ENCODE measurements at regions not wholly inside any gene's neighbourhood (a gene's known extent, or its start where the extent isn't known, plus 50 kb on each side); places are given as distances from the start of the nearest gene placed in this dataset.
"Not testable (repeated sequence)": the region's sequence is repeated elsewhere in the genome, so short reads cannot be mapped to it uniquely, and the experiment has no call there.

GRCh38 chr22:16463472-16463871 lies 129.1 kb downstream of the CCT8L2 start:
- not testable (repeated sequence) for H3K9me3 ChIP-seq (ENCODE audit: insufficient read depth, low read depth, low read length); H3K4me2 ChIP-seq (ENCODE audit: low read depth, low read length, poor library complexity, severe bottlenecking); H3K4me1 ChIP-seq (ENCODE audit: insufficient read depth, low read length, poor library complexity, severe bottlenecking); H3K79me2 ChIP-seq (ENCODE audit: insufficient read depth, low read length); H3K9ac ChIP-seq (ENCODE audit: low read depth, low read length, poor library complexity, severe bottlenecking); H3K9me2 ChIP-seq (replicated peaks; ENCODE audit: low read depth, low read length); H4K20me1 ChIP-seq (ENCODE audit: insufficient read depth, low read length, poor library complexity, severe bottlenecking); H3F3A ChIP-seq (ENCODE audit: low read depth); H2AFZ ChIP-seq (ENCODE audit: low read length); H3K27me3 ChIP-seq (ENCODE audit: insufficient read depth, low read length, poor library complexity, severe bottlenecking); H3K4me3 ChIP-seq (ENCODE audit: low read length, poor library complexity, severe bottlenecking); H3K36me3 ChIP-seq (ENCODE audit: insufficient read depth, low read length)

DNA sequence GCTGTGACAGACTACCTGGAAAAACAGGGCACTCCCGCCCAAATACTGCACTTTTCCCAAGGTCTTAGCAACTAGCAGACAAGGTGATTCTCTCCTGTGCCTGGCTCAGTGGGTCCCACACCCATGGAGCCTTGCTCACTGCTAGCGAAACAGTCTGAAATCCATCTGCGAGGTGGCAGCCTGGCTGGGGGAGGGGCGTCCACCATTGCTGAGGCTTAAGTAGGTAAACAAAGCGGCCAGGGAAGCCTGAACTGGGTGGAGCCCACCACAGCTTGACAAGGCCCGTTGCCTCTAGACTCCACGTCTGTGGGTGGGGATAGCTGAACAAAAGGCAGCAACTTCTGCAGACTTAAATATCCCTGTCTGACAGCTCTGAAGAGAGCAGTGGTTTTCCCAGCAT lies 145.2 kb downstream of the CCT8L2 start:
- not testable (repeated sequence) for H3K4me3 ChIP-seq (ENCODE audit: low read length, poor library complexity, severe bottlenecking); H3K9me3 ChIP-seq (ENCODE audit: insufficient read depth, low read depth, low read length); H2AFZ ChIP-seq (ENCODE audit: low read length); H3K9ac ChIP-seq (ENCODE audit: low read depth, low read length, poor library complexity, severe bottlenecking); H3K79me2 ChIP-seq (ENCODE audit: insufficient read depth, low read length); H3K4me2 ChIP-seq (ENCODE audit: low read depth, low read length, poor library complexity, severe bottlenecking); H3K27me3 ChIP-seq (ENCODE audit: insufficient read depth, low read length, poor library complexity, severe bottlenecking); H3K4me1 ChIP-seq (ENCODE audit: insufficient read depth, low read length, poor library complexity, severe bottlenecking); H3K9me2 ChIP-seq (replicated peaks; ENCODE audit: low read depth, low read length); H4K20me1 ChIP-seq (ENCODE audit: insufficient read depth, low read length, poor library complexity, severe bottlenecking); H3K36me3 ChIP-seq (ENCODE audit: insufficient read depth, low read length); H3F3A ChIP-seq (ENCODE audit: low read depth)

GRCh38 chr22:16446755-16447440 lies 145.7 kb downstream of the CCT8L2 start:
- not testable (repeated sequence) for H3K4me3 ChIP-seq (ENCODE audit: low read length, poor library complexity, severe bottlenecking)

GRCh38 chr22:16441014-16441413 lies 151.6 kb downstream of the CCT8L2 start:
- H3K27me3 ChIP-seq (ENCODE audit: insufficient read depth, low read length, poor library complexity, severe bottlenecking); H3F3A ChIP-seq (ENCODE audit: low read depth); H4K20me1 ChIP-seq (ENCODE audit: insufficient read depth, low read length, poor library complexity, severe bottlenecking); H3K9ac ChIP-seq (ENCODE audit: low read depth, low read length, poor library complexity, severe bottlenecking); H3K4me2 ChIP-seq (ENCODE audit: low read depth, low read length, poor library complexity, severe bottlenecking); H2AFZ ChIP-seq (ENCODE audit: low read length); H3K4me1 ChIP-seq (ENCODE audit: insufficient read depth, low read length, poor library complexity, severe bottlenecking); H3K9me2 ChIP-seq (replicated peaks; ENCODE audit: low read depth, low read length); H3K4me3 ChIP-seq (ENCODE audit: low read length, poor library complexity, severe bottlenecking); H3K9me3 ChIP-seq (ENCODE audit: insufficient read depth, low read depth, low read length); H3K79me2 ChIP-seq (ENCODE audit: insufficient read depth, low read length); H3K36me3 ChIP-seq (ENCODE audit: insufficient read depth, low read length): not testable (repeated sequence)
- TF ChIP-seq, protein P1, sequence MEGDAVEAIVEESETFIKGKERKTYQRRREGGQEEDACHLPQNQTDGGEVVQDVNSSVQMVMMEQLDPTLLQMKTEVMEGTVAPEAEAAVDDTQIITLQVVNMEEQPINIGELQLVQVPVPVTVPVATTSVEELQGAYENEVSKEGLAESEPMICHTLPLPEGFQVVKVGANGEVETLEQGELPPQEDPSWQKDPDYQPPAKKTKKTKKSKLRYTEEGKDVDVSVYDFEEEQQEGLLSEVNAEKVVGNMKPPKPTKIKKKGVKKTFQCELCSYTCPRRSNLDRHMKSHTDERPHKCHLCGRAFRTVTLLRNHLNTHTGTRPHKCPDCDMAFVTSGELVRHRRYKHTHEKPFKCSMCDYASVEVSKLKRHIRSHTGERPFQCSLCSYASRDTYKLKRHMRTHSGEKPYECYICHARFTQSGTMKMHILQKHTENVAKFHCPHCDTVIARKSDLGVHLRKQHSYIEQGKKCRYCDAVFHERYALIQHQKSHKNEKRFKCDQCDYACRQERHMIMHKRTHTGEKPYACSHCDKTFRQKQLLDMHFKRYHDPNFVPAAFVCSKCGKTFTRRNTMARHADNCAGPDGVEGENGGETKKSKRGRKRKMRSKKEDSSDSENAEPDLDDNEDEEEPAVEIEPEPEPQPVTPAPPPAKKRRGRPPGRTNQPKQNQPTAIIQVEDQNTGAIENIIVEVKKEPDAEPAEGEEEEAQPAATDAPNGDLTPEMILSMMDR (conservative IDR thresholded peaks at IDR 0.05; ENCODE audit: low read length) = peak; percentile 48

More at GRCh38 chr22:16446755-16447440, 145.7 kb downstream of the CCT8L2 start:
- H3K4me2 ChIP-seq (ENCODE audit: low read depth, low read length, poor library complexity, severe bottlenecking); H3K9ac ChIP-seq (ENCODE audit: low read depth, low read length, poor library complexity, severe bottlenecking); H3K36me3 ChIP-seq (ENCODE audit: insufficient read depth, low read length); H3K4me1 ChIP-seq (ENCODE audit: insufficient read depth, low read length, poor library complexity, severe bottlenecking); H3F3A ChIP-seq (ENCODE audit: low read depth); H4K20me1 ChIP-seq (ENCODE audit: insufficient read depth, low read length, poor library complexity, severe bottlenecking); H3K27me3 ChIP-seq (ENCODE audit: insufficient read depth, low read length, poor library complexity, severe bottlenecking); H3K9me2 ChIP-seq (replicated peaks; ENCODE audit: low read depth, low read length); H3K79me2 ChIP-seq (ENCODE audit: insufficient read depth, low read length); H3K9me3 ChIP-seq (ENCODE audit: insufficient read depth, low read depth, low read length); H2AFZ ChIP-seq (ENCODE audit: low read length): not testable (repeated sequence)

DNA sequence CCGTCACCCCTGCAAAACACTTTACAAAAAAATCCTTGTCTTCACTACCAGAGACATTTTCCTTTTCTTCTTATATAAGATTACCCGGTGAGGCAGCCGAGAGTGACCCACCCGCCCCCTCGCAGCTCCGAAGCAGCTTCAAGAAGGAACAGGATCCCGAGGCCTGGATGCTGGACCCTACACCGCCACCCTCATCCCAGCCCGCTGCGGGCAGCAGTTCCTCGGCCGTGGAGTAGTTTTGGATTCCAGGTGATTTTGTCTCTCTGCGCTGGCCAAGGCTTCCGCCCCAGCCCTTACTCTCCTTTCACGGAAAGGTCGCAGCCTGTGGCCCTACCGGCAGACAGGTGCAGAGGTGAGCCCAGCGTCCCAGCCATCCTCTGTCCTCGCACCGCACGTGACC lies 169.1 kb downstream of the CCT8L2 start:
- H3K9me2 ChIP-seq (replicated peaks; ENCODE audit: low read depth, low read length); H3K27me3 ChIP-seq (ENCODE audit: insufficient read depth, low read length, poor library complexity, severe bottlenecking); H3K9ac ChIP-seq (ENCODE audit: low read depth, low read length, poor library complexity, severe bottlenecking); H3K9me3 ChIP-seq (ENCODE audit: insufficient read depth, low read depth, low read length); H3K4me1 ChIP-seq (ENCODE audit: insufficient read depth, low read length, poor library complexity, severe bottlenecking); H2AFZ ChIP-seq (ENCODE audit: low read length); H3K36me3 ChIP-seq (ENCODE audit: insufficient read depth, low read length); H3K4me3 ChIP-seq (ENCODE audit: low read length, poor library complexity, severe bottlenecking); H4K20me1 ChIP-seq (ENCODE audit: insufficient read depth, low read length, poor library complexity, severe bottlenecking); H3K4me2 ChIP-seq (ENCODE audit: low read depth, low read length, poor library complexity, severe bottlenecking); H3F3A ChIP-seq (ENCODE audit: low read depth); H3K79me2 ChIP-seq (ENCODE audit: insufficient read depth, low read length): not testable (repeated sequence)

- H3K4me3 ChIP-seq (ENCODE audit: low read length, poor library complexity, severe bottlenecking); H4K20me1 ChIP-seq (ENCODE audit: insufficient read depth, low read length, poor library complexity, severe bottlenecking); H3K9me2 ChIP-seq (replicated peaks; ENCODE audit: low read depth, low read length); H3K9me3 ChIP-seq (ENCODE audit: insufficient read depth, low read depth, low read length); H3K4me1 ChIP-seq (ENCODE audit: insufficient read depth, low read length, poor library complexity, severe bottlenecking); H2AFZ ChIP-seq (ENCODE audit: low read length); H3K36me3 ChIP-seq (ENCODE audit: insufficient read depth, low read length); H3K9ac ChIP-seq (ENCODE audit: low read depth, low read length, poor library complexity, severe bottlenecking); H3K4me2 ChIP-seq (ENCODE audit: low read depth, low read length, poor library complexity, severe bottlenecking); H3K79me2 ChIP-seq (ENCODE audit: insufficient read depth, low read length); H3F3A ChIP-seq (ENCODE audit: low read depth); H3K27me3 ChIP-seq (ENCODE audit: insufficient read depth, low read length, poor library complexity, severe bottlenecking): not testable (repeated sequence)
Observed at GRCh38 chr22:16417498-16417897, 175.1 kb downstream of the CCT8L2 start.

DNA sequence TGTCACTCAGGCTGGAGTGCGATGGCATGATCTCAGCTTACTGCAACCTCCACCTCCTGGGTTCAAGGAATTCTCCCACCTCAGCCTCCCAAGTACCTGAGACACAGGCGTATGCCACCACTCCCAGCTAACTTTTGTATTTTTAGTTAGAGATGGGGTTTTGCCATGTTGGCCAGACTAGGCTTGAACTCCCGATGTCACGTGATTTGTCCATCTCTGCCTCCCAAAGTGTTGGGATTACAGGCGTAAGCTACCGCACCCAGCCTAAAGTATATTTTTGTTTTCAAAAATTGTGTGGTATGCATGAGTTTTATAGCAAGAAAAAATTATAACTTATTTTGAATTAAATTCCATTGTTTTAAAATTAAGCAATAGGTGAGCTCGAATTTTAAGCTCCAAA lies 188.0 kb downstream of the CCT8L2 start:
- not testable (repeated sequence) for H3K79me2 ChIP-seq (ENCODE audit: insufficient read depth, low read length); H3K4me1 ChIP-seq (ENCODE audit: insufficient read depth, low read length, poor library complexity, severe bottlenecking); H3F3A ChIP-seq (ENCODE audit: low read depth); H3K27me3 ChIP-seq (ENCODE audit: insufficient read depth, low read length, poor library complexity, severe bottlenecking); H3K9ac ChIP-seq (ENCODE audit: low read depth, low read length, poor library complexity, severe bottlenecking); H3K36me3 ChIP-seq (ENCODE audit: insufficient read depth, low read length); H3K4me2 ChIP-seq (ENCODE audit: low read depth, low read length, poor library complexity, severe bottlenecking); H3K4me3 ChIP-seq (ENCODE audit: low read length, poor library complexity, severe bottlenecking); H4K20me1 ChIP-seq (ENCODE audit: insufficient read depth, low read length, poor library complexity, severe bottlenecking); H2AFZ ChIP-seq (ENCODE audit: low read length); H3K9me3 ChIP-seq (ENCODE audit: insufficient read depth, low read depth, low read length); H3K9me2 ChIP-seq (replicated peaks; ENCODE audit: low read depth, low read length)

All from Loucy (cell line).